ENCODE measurements at regions not wholly inside any gene's neighbourhood (a gene's known extent, or its start where the extent isn't known, plus 50 kb on each side); places are given as distances from the start of the nearest gene placed in this dataset.

DNA sequence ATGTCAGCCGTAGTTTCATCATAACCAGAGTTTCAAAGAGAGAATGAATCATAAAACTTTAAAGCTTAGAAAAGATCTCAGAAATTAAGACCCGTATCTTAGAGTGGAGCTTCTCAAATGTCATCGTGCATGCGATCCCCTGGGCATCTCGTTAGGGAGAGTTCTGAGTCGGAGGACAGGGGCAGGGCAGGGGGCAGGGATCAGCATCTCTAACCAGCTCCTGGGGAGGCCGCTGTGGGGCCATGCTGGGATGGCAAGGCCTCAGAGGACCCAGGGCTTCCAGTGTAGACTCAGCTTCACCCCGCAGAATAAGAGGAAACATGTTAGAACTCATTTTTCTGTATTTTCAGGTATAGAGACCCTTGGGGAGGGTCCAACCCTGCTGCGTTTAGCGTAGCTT, 72.0 kb upstream of the AFDN start:
- TF ChIP-seq POLR2A (IDR thresholded peaks at IDR 0.05): no peak
- TF ChIP-seq, protein P1, sequence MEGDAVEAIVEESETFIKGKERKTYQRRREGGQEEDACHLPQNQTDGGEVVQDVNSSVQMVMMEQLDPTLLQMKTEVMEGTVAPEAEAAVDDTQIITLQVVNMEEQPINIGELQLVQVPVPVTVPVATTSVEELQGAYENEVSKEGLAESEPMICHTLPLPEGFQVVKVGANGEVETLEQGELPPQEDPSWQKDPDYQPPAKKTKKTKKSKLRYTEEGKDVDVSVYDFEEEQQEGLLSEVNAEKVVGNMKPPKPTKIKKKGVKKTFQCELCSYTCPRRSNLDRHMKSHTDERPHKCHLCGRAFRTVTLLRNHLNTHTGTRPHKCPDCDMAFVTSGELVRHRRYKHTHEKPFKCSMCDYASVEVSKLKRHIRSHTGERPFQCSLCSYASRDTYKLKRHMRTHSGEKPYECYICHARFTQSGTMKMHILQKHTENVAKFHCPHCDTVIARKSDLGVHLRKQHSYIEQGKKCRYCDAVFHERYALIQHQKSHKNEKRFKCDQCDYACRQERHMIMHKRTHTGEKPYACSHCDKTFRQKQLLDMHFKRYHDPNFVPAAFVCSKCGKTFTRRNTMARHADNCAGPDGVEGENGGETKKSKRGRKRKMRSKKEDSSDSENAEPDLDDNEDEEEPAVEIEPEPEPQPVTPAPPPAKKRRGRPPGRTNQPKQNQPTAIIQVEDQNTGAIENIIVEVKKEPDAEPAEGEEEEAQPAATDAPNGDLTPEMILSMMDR (IDR thresholded peaks at IDR 0.05): no peak
- Histone ChIP-seq H3K36me3 (replicated peaks in 1 of 2) (no peaks in the 10 kb centered on the region), H3K27me3 (no peaks in the 10 kb centered on the region), H3K27ac (no peak overlapping the region), H3K4me1 (replicated peaks in 1 of 2) (no peaks in the 10 kb centered on the region), H3K9me3 (replicated peaks in 1 of 3) (no peaks in the 10 kb centered on the region), H3K4me3 (no peak overlapping the region)
- DNase-seq: no peak
- intact Hi-C loops (cut with DNase I): no loop called here
- WGBS, 4 donors: 87 to 92% (median 88%) methylated on average over 9 to 10 of the region's 10 CpGs

DNA sequence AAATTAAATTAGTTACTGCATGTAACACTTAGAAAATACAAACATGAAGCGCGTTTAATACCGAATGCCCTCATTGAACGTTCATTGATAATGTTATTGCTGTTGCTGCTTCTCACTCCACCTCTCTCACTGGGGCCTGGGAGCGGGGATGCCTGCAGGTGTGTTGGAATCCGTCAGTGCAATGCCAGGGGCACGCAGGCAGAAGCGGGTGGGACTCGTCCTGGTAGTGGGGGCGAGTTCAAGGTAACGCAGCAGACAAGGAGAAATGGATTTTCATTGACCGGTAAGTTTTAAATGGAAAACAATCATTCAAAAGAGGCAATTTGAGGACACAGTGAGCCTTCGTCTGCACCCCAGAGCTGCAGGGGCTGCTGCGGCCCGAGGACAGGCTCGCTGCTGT, 71.2 kb upstream of the AFDN start:
- H3K4me1 ChIP-seq (replicated peaks in 1 of 2): no peaks in the 10 kb centered on the region
- no peak for DNase-seq
- no peak overlapping the region for H3K4me3 ChIP-seq
- H3K27me3 ChIP-seq: no peaks in the 10 kb centered on the region
- no peaks in the 10 kb centered on the region for H3K9me3 ChIP-seq (replicated peaks in 1 of 3)
- intact Hi-C loops (cut with DNase I): no loop called here
- TF ChIP-seq, protein P1 (IDR thresholded peaks at IDR 0.05): no peak
- H3K36me3 ChIP-seq (replicated peaks in 1 of 2): no peaks in the 10 kb centered on the region
- WGBS, 4 donors: 89 to 94% (median 93%) methylated on average over 16 of the region's 16 CpGs
- no peak overlapping the region for H3K27ac ChIP-seq

DNA sequence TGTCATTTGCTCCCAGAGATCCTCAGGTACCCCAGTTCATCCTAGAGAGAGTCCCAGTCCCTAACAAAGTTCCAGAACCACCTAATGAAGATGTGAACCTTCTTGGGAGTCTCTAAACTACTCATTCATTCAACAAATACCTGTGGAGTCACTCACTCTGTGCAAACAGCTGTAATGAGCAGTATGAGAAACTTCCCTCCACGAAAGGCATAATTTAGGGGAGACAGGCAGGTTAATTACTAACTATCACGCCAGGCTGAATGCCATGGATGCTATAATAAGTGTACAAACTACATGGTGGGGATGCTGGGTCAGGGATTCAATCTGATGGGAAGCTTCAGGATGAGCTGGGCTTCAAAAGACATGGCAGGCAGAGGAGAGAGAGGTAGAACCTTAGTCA, 70.1 kb upstream of the AFDN start:
- WGBS, 4 donors: 69 to 93% (median 90%) methylated on average over 2 of the region's 2 CpGs
- H3K27ac ChIP-seq: no peak overlapping the region
- H3K36me3 ChIP-seq (replicated peaks in 1 of 2): no peaks in the 10 kb centered on the region
- intact Hi-C loops (cut with DNase I): no loop called here
- TF ChIP-seq, protein P1 (IDR thresholded peaks at IDR 0.05): no peak
- no peaks in the 10 kb centered on the region for H3K27me3 ChIP-seq
- H3K9me3 ChIP-seq (replicated peaks in 1 of 3): no peaks in the 10 kb centered on the region
- H3K4me3 ChIP-seq: no peak overlapping the region
- DNase-seq: no peak
- H3K4me1 ChIP-seq (replicated peaks in 1 of 2): no peaks in the 10 kb centered on the region

DNA sequence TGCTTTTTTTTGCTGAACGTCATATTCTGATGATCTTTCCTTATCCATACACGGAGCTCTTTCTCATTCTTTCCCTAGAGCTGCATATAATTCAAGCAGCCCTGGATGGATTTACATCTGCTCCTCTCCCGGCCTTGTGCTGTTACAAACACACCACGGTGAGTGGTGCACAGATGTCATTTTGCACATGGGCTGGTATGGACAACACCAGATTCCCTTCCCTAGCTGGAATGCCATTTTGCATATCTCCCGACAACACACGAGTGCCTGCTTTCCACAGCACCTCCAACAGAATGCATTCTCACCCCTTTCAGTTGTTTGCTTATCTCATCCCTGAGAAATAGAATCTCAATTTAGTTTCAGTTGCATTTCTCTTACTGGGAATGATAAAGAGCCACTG, 69.5 kb upstream of the AFDN start:
- 71 to 76% (median 74%) methylated on average over 6 of the region's 6 CpGs for WGBS, 4 donors

More for the DNA sequence above, 69.5 kb upstream of the AFDN start:
- no peak for TF ChIP-seq POLR2A (IDR thresholded peaks at IDR 0.05)
- TF ChIP-seq, protein P1 (IDR thresholded peaks at IDR 0.05): no peak
- Histone ChIP-seq H3K27ac (no peak overlapping the region), H3K4me3 (no peak overlapping the region), H3K36me3 (replicated peaks in 1 of 2) (no peaks in the 10 kb centered on the region), H3K27me3 (no peaks in the 10 kb centered on the region), H3K4me1 (replicated peaks in 1 of 2) (no peaks in the 10 kb centered on the region), H3K9me3 (replicated peaks in 1 of 3) (no peaks in the 10 kb centered on the region)
- DNase-seq: no peak
- intact Hi-C loops (cut with DNase I): no loop called here

Data from adrenal gland (tissue), 9 donors.